ENCODE measurements at regions not wholly inside any gene's neighbourhood (a gene's known extent, or its start where the extent isn't known, plus 50 kb on each side); places are given as distances from the start of the nearest gene placed in this dataset.

GRCh38 chr11:110973401-110973980 is 261.3 kb upstream of the ARHGAP20 start:
- TF ChIP-seq POLR2A (IDR thresholded peaks at IDR 0.05) (no peak), CTCF (IDR thresholded peaks at IDR 0.05 in 4 of 5, conservative IDR thresholded peaks at IDR 0.05 in 1 of 5) (no peak)
